K562 (cell line): ENCODE measurements at regions not wholly inside any gene's neighbourhood (a gene's known extent, or its start where the extent isn't known, plus 50 kb on each side); places are given as distances from the start of the nearest gene placed in this dataset.

Source experiments
- ATAC-seq: fragments of 200-7000 bp; cut with Tn5 transposase; 3 replicates; pipeline ENCODE4 v1.9.1; 2020; ENCODE audit warnings: moderate library complexity
- BruUV-seq: library from RNA; stranded (reverse); fragments of 400-500 nt; replicated peaks from 2 replicates; lab custom pipeline; 2021; lab: Mats Ljungman, UMichigan
- CTCF ChIA-PET: fragments of 300-600 bp; formaldehyde crosslinking; extraction: SDS; loops from one replicate; lab custom pipeline; 2021; ENCODE audit warnings: low intra/inter-chr PET ratio; lab: Yijun Ruan, JAX
- POLR2A ChIA-PET: fragments of 300-600, 350-650 bp; sonication (Branson Sonifier 250); formaldehyde crosslinking; extraction: SDS; loops from one replicate; lab custom pipeline; 2021; ENCODE audit warnings: antibody characterized with exemption, inconsistent platforms; lab: Yijun Ruan, JAX
- DNase-seq, 4 experiments: peaks; one replicate each; pipeline versions ENCODE4 v3.0.0 to v3.0.0-alpha.2; 2011 to 2018; ENCODE audit warnings: low spot score in 3 of 4, mixed read lengths in 3 of 4; ENCODE audit errors: extremely low read depth in 1 of 4
- FAIRE-seq: peaks from 2 replicates; lab custom pipeline; 2011; peaks lifted over from hg19 to GRCh38; lab: Jason Lieb, UNC
- H2AFZ ChIP-seq: 2 replicates; pipeline ENCODE4 v1.6.0; 2011; ENCODE audit warnings: low read depth, low read length, control low read depth, inconsistent platforms
- H3K27ac ChIP-seq: fragments of 200-600 bp; 3 replicates; pipeline ENCODE4 v1.8.0; 2011; ENCODE audit warnings: low read depth, mild to moderate bottlenecking, control low read depth, inconsistent platforms, low read length, moderate library complexity, mixed read lengths; ENCODE audit errors: extremely low read depth
- H3K27me3 ChIP-seq, 2 experiments: fragments of 300-600 bp in 1 of 2; 2 replicates in 1 of 2; 3 replicates in 1 of 2; pipeline versions ENCODE4 v1.6.0 to v1.8.0; 2011; ENCODE audit warnings: inconsistent platforms in 2 of 2, low read length in 2 of 2, mild to moderate bottlenecking in 1 of 2, mixed read lengths in 1 of 2, moderate library complexity in 1 of 2; ENCODE audit not compliant: control insufficient read depth in 2 of 2, insufficient read depth in 2 of 2
- H3K36me3 ChIP-seq: fragments of 300-600 bp; 3 replicates; pipeline ENCODE4 v1.8.0; 2011; ENCODE audit warnings: mild to moderate bottlenecking, low read length, inconsistent platforms; ENCODE audit not compliant: control insufficient read depth, insufficient read depth
- H3K4me1 ChIP-seq, 2 experiments: fragments of 200-600 bp in 1 of 2; replicated peaks in 1 of 2; 2 replicates in 1 of 2; 3 replicates in 1 of 2; pipeline versions ENCODE4 v1.5.1 to v1.8.0; 2011; ENCODE audit warnings: inconsistent platforms in 2 of 2, low read length in 2 of 2, mild to moderate bottlenecking in 1 of 2, mixed read lengths in 1 of 2, moderate library complexity in 1 of 2; ENCODE audit not compliant: control insufficient read depth in 2 of 2, insufficient read depth in 2 of 2
- H3K4me2 ChIP-seq: 2 replicates; pipeline ENCODE4 v1.6.1; 2011; ENCODE audit warnings: low read length, control low read depth, inconsistent platforms, mixed read lengths; ENCODE audit not compliant: insufficient read depth
- H3K4me3 ChIP-seq: fragments of 200-600 bp; sonication (generic), shearing (Covaris generic); 2 replicates; pipeline ENCODE4 v1.5.1; 2016; ENCODE audit warnings: control low read depth, inconsistent platforms
- H3K79me2 ChIP-seq: fragments of 200-600 bp; 3 replicates; pipeline ENCODE4 v1.8.0; 2011; ENCODE audit warnings: low read length, inconsistent platforms; ENCODE audit not compliant: control insufficient read depth, insufficient read depth
- H3K9ac ChIP-seq, 2 experiments: 2 replicates each; pipeline versions ENCODE4 v1.6.0 to v1.6.1; 2011; ENCODE audit warnings: low read depth in 2 of 2, low read length in 2 of 2, control low read depth in 1 of 2, inconsistent platforms in 1 of 2, mild to moderate bottlenecking in 1 of 2, mixed read lengths in 1 of 2; ENCODE audit not compliant: insufficient read depth in 1 of 2
- H3K9me1 ChIP-seq: one replicate; pipeline ENCODE4 v1.6.0; 2011; ENCODE audit warnings: inconsistent platforms, mild to moderate bottlenecking, low read length, moderate library complexity; ENCODE audit not compliant: control insufficient read depth, insufficient read depth
- H3K9me3 ChIP-seq: replicated peaks from 2 replicates; pipeline ENCODE4 v1.5.1; 2011; ENCODE audit warnings: low read depth, low read length, inconsistent platforms; ENCODE audit not compliant: control insufficient read depth, insufficient read depth
- H4K20me1 ChIP-seq: replicated peaks from 2 replicates; pipeline ENCODE4 v1.6.1; 2011; ENCODE audit warnings: low read length, inconsistent platforms, mixed read lengths; ENCODE audit not compliant: control insufficient read depth, insufficient read depth
- BDP1 ChIP-seq: IDR thresholded peaks from 3 replicates; pipeline ENCODE4 v1.6.1; 2011; ENCODE audit not compliant: insufficient read length, insufficient read depth
- CBX5 ChIP-seq: IDR thresholded peaks from 2 replicates; pipeline ENCODE4 v1.6.1; 2014; ENCODE audit warnings: low read depth, borderline replicate concordance
- GABPB1 ChIP-seq: sonication (generic); formaldehyde crosslinking; IDR thresholded peaks from 2 replicates; pipeline ENCODE4 v1.8.0; 2022; ENCODE audit warnings: mild to moderate bottlenecking, missing genetic modification reagents
- RAD21 ChIP-seq, 2 experiments: fragments of 250-450 bp in 1 of 2; fragments of 450-650 bp in 1 of 2; sonication (Bioruptor Pico) in 1 of 2; formaldehyde crosslinking in 1 of 2; IDR thresholded peaks in 1 of 2; conservative IDR thresholded peaks in 1 of 2; 2 replicates each; pipeline versions ENCODE4 v1.4.0 to v1.8.0; 2020 to 2022; ENCODE audit warnings: mild to moderate bottlenecking in 2 of 2, moderate library complexity in 1 of 2
- SLC30A9 ChIP-seq: fragments of 250-450 bp; sonication (Bioruptor Pico); IDR thresholded peaks from 2 replicates; pipeline ENCODE4 v1.8.0; 2022; ENCODE audit warnings: mild to moderate bottlenecking, moderate library complexity
- USF1 ChIP-seq: sonication (generic); formaldehyde crosslinking; IDR thresholded peaks from 2 replicates; pipeline ENCODE4 v1.9.0; 2022; ENCODE audit warnings: mild to moderate bottlenecking, missing genetic modification reagents
- USF2 ChIP-seq: sonication (generic); formaldehyde crosslinking; IDR thresholded peaks from 2 replicates; pipeline ENCODE4 v1.5.0; 2020; ENCODE audit warnings: missing genetic modification reagents
- ZSCAN32 ChIP-seq: fragments of 450-650 bp; formaldehyde crosslinking; IDR thresholded peaks from 2 replicates; pipeline ENCODE4 v1.4.0; 2020; ENCODE audit warnings: mild to moderate bottlenecking, moderate library complexity
- WGBS: fragments of 100-300 bp; shearing (Covaris generic); methylation state at CpG from one replicate; pipeline ENCODE4 v1.1.6; 2016; ENCODE audit warnings: low coverage, mixed read lengths; ENCODE audit not compliant: insufficient coverage; ENCODE audit errors: missing lambda C conversion rate; 5-methylcytosine and 5-hydroxymethylcytosine counted together
- in situ Hi-C: fragments of 300-500 bp; cut with MboI; formaldehyde crosslinking; loops from 4 replicates; pipeline ENCODE4 v1.15.0; 2018; ENCODE audit warnings: inconsistent platforms, mixed read lengths
- intact Hi-C: fragments of 100-400 bp; cut with micrococcal nuclease; formaldehyde crosslinking; loops from 2 replicates; pipeline ENCODE4 v1.14.2; 2022

- TF ChIP-seq RAD21 (CRISPR knock-in tag; conservative IDR thresholded peaks at IDR 0.05 in 1 of 2, IDR thresholded peaks at IDR 0.05 in 1 of 2), result no peak
- TF ChIP-seq USF1, result no peak
Measured at GRCh38 chr6:150536835-150537234, 62.9 kb upstream of the PLEKHG1 start (continued).

GRCh38 chr6:150537491-150537890 lies 62.2 kb upstream of the PLEKHG1 start:
- no peak for TF ChIP-seq CBX5
- TF ChIP-seq ZSCAN32 (CRISPR knock-in tag), result no peak
- TF ChIP-seq BDP1, result no peak
- TF ChIP-seq USF2, result no peak
- no peak for TF ChIP-seq GABPB1 (CRISPR knock-in tag)
- no peak for TF ChIP-seq SLC30A9 (CRISPR knock-in tag)

More at GRCh38 chr6:150537491-150537890, 62.2 kb upstream of the PLEKHG1 start:
- H3K27me3 ChIP-seq, result peaks cover 2 to 11% of the 10 kb centered on the region in 2 experiments; a peak in 4 of 5 replicates
- in situ Hi-C loops, result no loop called here
- POLR2A ChIA-PET, result interaction anchor here (0.5 to 1.5 kb wide), 3 partner anchors 9 to 99 kb away, joined by 3 to 4 read pairs (median 3); no protein-coding TSS in a partner anchor
- H3K79me2 ChIP-seq, result no peaks in the 10 kb centered on the region
- no peak overlapping the region for H3K27ac ChIP-seq
- no TSS peak for BruUV-seq
- no peaks in the 10 kb centered on the region for H3K4me1 ChIP-seq
- no peak overlapping the region for H2AFZ ChIP-seq
- H3K4me2 ChIP-seq, result no peak overlapping the region
- CTCF ChIA-PET, result no interaction called here
- H3K36me3 ChIP-seq, result no peaks in the 10 kb centered on the region
- H3K9me3 ChIP-seq, result no peaks in the 10 kb centered on the region
- H3K9ac ChIP-seq, result no peak overlapping the region
- DNase-seq (no peak), FAIRE-seq (no peak), ATAC-seq (no peak)
- no peaks in the 10 kb centered on the region for H4K20me1 ChIP-seq
- H3K9me1 ChIP-seq, result no peaks in the 10 kb centered on the region
- intact Hi-C loops, result no loop called here
- 0% methylated on average over 4 of the region's 4 CpGs for WGBS
- H3K4me3 ChIP-seq, result no peak overlapping the region
